ENCODE measurements at regions not wholly inside any gene's neighbourhood (a gene's known extent, or its start where the extent isn't known, plus 50 kb on each side); places are given as distances from the start of the nearest gene placed in this dataset.

DNA sequence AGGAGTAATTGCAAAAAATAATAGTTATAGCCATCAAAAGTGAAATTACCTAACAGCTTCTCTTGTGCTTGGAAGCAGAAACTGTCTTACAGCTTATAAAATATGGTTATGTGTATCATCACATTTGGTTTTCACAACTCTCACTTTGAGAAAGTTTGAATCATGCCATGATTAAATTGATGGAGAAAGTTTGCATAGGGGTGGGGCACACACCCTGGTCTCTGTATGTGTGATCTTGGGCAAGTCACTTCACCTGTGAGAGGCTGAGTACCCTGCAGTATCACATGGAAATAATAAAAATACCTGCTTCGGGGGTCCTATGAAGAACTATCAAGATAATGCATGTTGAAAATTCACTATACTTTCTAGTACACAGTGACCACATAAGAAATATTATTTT, 471.4 kb downstream of the RAP2B start:
- no peak overlapping the region for H3K4me3 ChIP-seq (ENCODE audit: low read depth, low read length, poor library complexity, severe bottlenecking)
- TF ChIP-seq, protein P1, sequence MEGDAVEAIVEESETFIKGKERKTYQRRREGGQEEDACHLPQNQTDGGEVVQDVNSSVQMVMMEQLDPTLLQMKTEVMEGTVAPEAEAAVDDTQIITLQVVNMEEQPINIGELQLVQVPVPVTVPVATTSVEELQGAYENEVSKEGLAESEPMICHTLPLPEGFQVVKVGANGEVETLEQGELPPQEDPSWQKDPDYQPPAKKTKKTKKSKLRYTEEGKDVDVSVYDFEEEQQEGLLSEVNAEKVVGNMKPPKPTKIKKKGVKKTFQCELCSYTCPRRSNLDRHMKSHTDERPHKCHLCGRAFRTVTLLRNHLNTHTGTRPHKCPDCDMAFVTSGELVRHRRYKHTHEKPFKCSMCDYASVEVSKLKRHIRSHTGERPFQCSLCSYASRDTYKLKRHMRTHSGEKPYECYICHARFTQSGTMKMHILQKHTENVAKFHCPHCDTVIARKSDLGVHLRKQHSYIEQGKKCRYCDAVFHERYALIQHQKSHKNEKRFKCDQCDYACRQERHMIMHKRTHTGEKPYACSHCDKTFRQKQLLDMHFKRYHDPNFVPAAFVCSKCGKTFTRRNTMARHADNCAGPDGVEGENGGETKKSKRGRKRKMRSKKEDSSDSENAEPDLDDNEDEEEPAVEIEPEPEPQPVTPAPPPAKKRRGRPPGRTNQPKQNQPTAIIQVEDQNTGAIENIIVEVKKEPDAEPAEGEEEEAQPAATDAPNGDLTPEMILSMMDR (conservative IDR thresholded peaks at IDR 0.05; ENCODE audit: low read length): no peak
- H3K27ac ChIP-seq (ENCODE audit: low read depth, low read length, poor library complexity, severe bottlenecking): no peak overlapping the region
- no TSS peak for BruUV-seq (replicated peaks)
- intact Hi-C loops (cut with micrococcal nuclease; ENCODE audit: unreplicated experiment): no loop called here
- ChIA-PET POLR2A (no interaction called here), CTCF (ENCODE audit: unreplicated experiment) (no interaction called here)
- peaks cover 49% of the 10 kb centered on the region for H3K4me1 ChIP-seq (ENCODE audit: insufficient read depth, low read length, poor library complexity, severe bottlenecking)
- DNase-seq (ENCODE audit: low spot score): no peak
- H3K9me3 ChIP-seq (ENCODE audit: low read length): no peaks in the 10 kb centered on the region
- peaks cover 6% of the 10 kb centered on the region; the same call in 1 of the 2 replicates for H3K79me2 ChIP-seq (ENCODE audit: insufficient read depth, low read depth, low read length)
- H3K9me2 ChIP-seq (ENCODE audit: insufficient read depth, low read length): no peaks in the 10 kb centered on the region
- H4K20me1 ChIP-seq (ENCODE audit: insufficient read depth, low read length): no peaks in the 10 kb centered on the region
- H2AFZ ChIP-seq (ENCODE audit: low read length): no peak overlapping the region
- H3K4me2 ChIP-seq (ENCODE audit: low read length): no peak overlapping the region
- peaks cover 14% of the 10 kb centered on the region for H3K36me3 ChIP-seq (ENCODE audit: insufficient read depth, low read length)

DNA sequence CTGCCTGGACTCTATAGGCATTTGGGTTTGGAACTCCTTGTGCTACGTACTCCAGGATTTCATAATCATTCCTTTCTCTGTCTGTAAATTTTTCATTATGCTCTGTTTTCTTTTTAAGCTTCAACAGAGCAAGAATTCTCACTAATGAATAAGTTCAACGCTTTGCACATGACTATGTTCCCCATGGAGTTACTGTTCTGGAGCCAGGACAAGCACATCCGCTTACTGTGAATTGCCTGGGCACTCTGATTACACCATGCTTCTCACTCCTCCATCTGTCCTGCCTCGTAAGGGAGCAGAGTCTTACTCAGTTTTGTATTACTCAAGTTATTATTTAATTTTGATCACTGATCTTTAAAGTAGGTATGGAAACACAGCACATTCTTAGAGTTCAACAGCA, 472.7 kb downstream of the RAP2B start:
- Histone ChIP-seq H3K4me1 (ENCODE audit: insufficient read depth, low read length, poor library complexity, severe bottlenecking) (peaks cover 37% of the 10 kb centered on the region), H3K4me3 (ENCODE audit: low read depth, low read length, poor library complexity, severe bottlenecking) (no peak overlapping the region), H2AFZ (ENCODE audit: low read length) (no peak overlapping the region), H3K36me3 (ENCODE audit: insufficient read depth, low read length) (peaks cover 19% of the 10 kb centered on the region), H3K9me3 (ENCODE audit: low read length) (no peaks in the 10 kb centered on the region), H3K79me2 (ENCODE audit: insufficient read depth, low read depth, low read length) (peaks cover 3% of the 10 kb centered on the region; the same call in 1 of the 2 replicates), H3K27ac (ENCODE audit: low read depth, low read length, poor library complexity, severe bottlenecking) (no peak overlapping the region), H3K9me2 (ENCODE audit: insufficient read depth, low read length) (no peaks in the 10 kb centered on the region), H4K20me1 (ENCODE audit: insufficient read depth, low read length) (no peaks in the 10 kb centered on the region), H3K4me2 (ENCODE audit: low read length) (no peak overlapping the region)
- CTCF ChIA-PET (ENCODE audit: unreplicated experiment): interaction anchor here (0.5 kb wide), 1 partner anchor 427 kb away, joined by 4 read pairs; no protein-coding TSS in a partner anchor
- intact Hi-C loops (cut with micrococcal nuclease; ENCODE audit: unreplicated experiment): no loop called here
- POLR2A ChIA-PET: interaction anchor here (0.6 to 0.9 kb wide), 2 partner anchors 25 to 45 kb away, joined by 3 read pairs; no protein-coding TSS in a partner anchor
- BruUV-seq (replicated peaks): no TSS peak
- DNase-seq (ENCODE audit: low spot score): no peak
- TF ChIP-seq EZH2phosphoT487 (IDR thresholded peaks at IDR 0.05; ENCODE audit: borderline replicate concordance, low read depth, low read length): no peak
- TF ChIP-seq, protein P1 (conservative IDR thresholded peaks at IDR 0.05; ENCODE audit: low read length): no peak

DNA sequence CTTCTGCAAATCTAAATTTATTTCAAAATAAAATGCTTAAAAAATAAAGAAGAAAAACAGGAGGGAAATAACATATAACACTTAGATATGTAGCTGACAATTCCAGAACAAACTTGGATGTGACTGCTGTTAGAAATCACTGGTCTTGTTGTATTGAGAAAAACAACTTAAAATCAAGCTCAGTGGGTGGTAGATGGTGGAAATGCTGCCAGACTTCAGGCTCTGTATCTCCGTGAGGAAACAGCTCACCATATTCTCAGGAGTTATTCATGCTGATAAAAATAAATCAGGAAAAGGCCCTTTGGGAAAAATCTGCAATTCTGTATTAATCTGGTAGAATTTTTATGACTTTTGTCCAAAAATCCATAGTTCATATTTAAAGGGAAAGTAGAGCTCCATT, 477.6 kb downstream of the RAP2B start:
- H3K36me3 ChIP-seq (ENCODE audit: insufficient read depth, low read length): peaks cover 32% of the 10 kb centered on the region
- H3K9me3 ChIP-seq (ENCODE audit: low read length): peaks cover 3% of the 10 kb centered on the region; the same call in 1 of the 2 replicates
- H2AFZ ChIP-seq (ENCODE audit: low read length): no peak overlapping the region
- H3K4me1 ChIP-seq (ENCODE audit: insufficient read depth, low read length, poor library complexity, severe bottlenecking): no peaks in the 10 kb centered on the region
- POLR2A ChIA-PET: interaction anchor here (1.3 to 2.1 kb wide), 3 partner anchors 9 to 18 kb away, joined by 3 to 15 read pairs (median 5); no protein-coding TSS in a partner anchor
- H3K9me2 ChIP-seq (ENCODE audit: insufficient read depth, low read length): no peaks in the 10 kb centered on the region
- no peak for DNase-seq (ENCODE audit: low spot score)
- intact Hi-C loops (cut with micrococcal nuclease; ENCODE audit: unreplicated experiment): no loop called here
- CTCF ChIA-PET (ENCODE audit: unreplicated experiment): interaction anchor here (0.5 kb wide), 1 partner anchor 479 kb away, joined by 3 read pairs; no protein-coding TSS in a partner anchor
- H3K4me2 ChIP-seq (ENCODE audit: low read length): no peak overlapping the region
- no peak overlapping the region for H3K27ac ChIP-seq (ENCODE audit: low read depth, low read length, poor library complexity, severe bottlenecking)
- H3K79me2 ChIP-seq (ENCODE audit: insufficient read depth, low read depth, low read length): no peaks in the 10 kb centered on the region
- no peaks in the 10 kb centered on the region for H4K20me1 ChIP-seq (ENCODE audit: insufficient read depth, low read length)
- no TSS peak for BruUV-seq (replicated peaks)
- H3K4me3 ChIP-seq (ENCODE audit: low read depth, low read length, poor library complexity, severe bottlenecking): no peak overlapping the region
- no peak for TF ChIP-seq EZH2phosphoT487 (IDR thresholded peaks at IDR 0.05; ENCODE audit: borderline replicate concordance, low read depth, low read length)
- TF ChIP-seq, protein P1 (conservative IDR thresholded peaks at IDR 0.05; ENCODE audit: low read length): no peak
